GM12892 (cell line): ENCODE measurements at regions not wholly inside any gene's neighbourhood (a gene's known extent, or its start where the extent isn't known, plus 50 kb on each side); places are given as distances from the start of the nearest gene placed in this dataset.

Source experiments
- DNase-seq: peaks from one replicate; pipeline ENCODE4 v3.0.0; 2011; ENCODE audit not compliant: insufficient read length
- FAIRE-seq: peaks from 2 replicates; lab custom pipeline; 2011; peaks lifted over from hg19 to GRCh38; lab: Jason Lieb, UNC
- POLR2A ChIP-seq: IDR thresholded peaks from 2 replicates; pipeline ENCODE4 v1.6.1; 2011; ENCODE audit warnings: low read depth, low read length, control low read depth
- POLR2AphosphoS5 ChIP-seq: IDR thresholded peaks from 2 replicates; pipeline ENCODE4 v1.6.1; 2011; ENCODE audit warnings: low read depth, low read length, control low read depth
- TAF1 ChIP-seq: IDR thresholded peaks from 2 replicates; pipeline ENCODE4 v1.6.1; 2011; ENCODE audit warnings: low read depth, mild to moderate bottlenecking, control low read depth, low read length, borderline replicate concordance

GRCh38 chr2:157184161-157184895, 73.2 kb upstream of the GALNT5 start:
- TF ChIP-seq POLR2A (no peak), POLR2AphosphoS5 (no peak), TAF1 (no peak)
- FAIRE-seq (no peak), DNase-seq (no peak)

GRCh38 chr2:157185476-157186227, 71.9 kb upstream of the GALNT5 start:
- FAIRE-seq: no peak
- TF ChIP-seq TAF1 (no peak), POLR2A (no peak), POLR2AphosphoS5 (no peak)
- DNase-seq: no peak

GRCh38 chr2:157190151-157190550, 67.4 kb upstream of the GALNT5 start:
- no peak for DNase-seq
- TF ChIP-seq POLR2AphosphoS5 (no peak), TAF1 (no peak), POLR2A (no peak)
- no peak for FAIRE-seq

GRCh38 chr2:157191186-157191585, 66.3 kb upstream of the GALNT5 start:
- FAIRE-seq (no peak), DNase-seq (no peak)
- TF ChIP-seq TAF1 (no peak), POLR2AphosphoS5 (no peak), POLR2A (no peak)

- no peak for DNase-seq
- peak; percentile 17 for FAIRE-seq
- TF ChIP-seq TAF1 (no peak), POLR2A (no peak), POLR2AphosphoS5 (no peak)
Observed at GRCh38 chr2:157192445-157193423, 64.8 kb upstream of the GALNT5 start.

- FAIRE-seq (no peak), DNase-seq (no peak)
- TF ChIP-seq TAF1 (no peak), POLR2A (no peak), POLR2AphosphoS5 (no peak)
Observed at GRCh38 chr2:157193461-157193860, 64.0 kb upstream of the GALNT5 start.

- DNase-seq: no peak
- peak; percentile 50 for FAIRE-seq
Observed at GRCh38 chr2:157194097-157194688, 63.3 kb upstream of the GALNT5 start.

GRCh38 chr2:157194844-157195243, 62.7 kb upstream of the GALNT5 start:
- no peak for FAIRE-seq
- TF ChIP-seq TAF1 (no peak), POLR2A (no peak), POLR2AphosphoS5 (no peak)
- no peak for DNase-seq

More at GRCh38 chr2:157194097-157194688, 63.3 kb upstream of the GALNT5 start:
- TF ChIP-seq POLR2A: no peak
- no peak for TF ChIP-seq POLR2AphosphoS5
- TF ChIP-seq TAF1: no peak

- DNase-seq (no peak), FAIRE-seq (no peak)
- TF ChIP-seq POLR2AphosphoS5 (no peak), POLR2A (no peak), TAF1 (no peak)
Observed at GRCh38 chr2:157196956-157197355, 60.5 kb upstream of the GALNT5 start.

- DNase-seq (no peak), FAIRE-seq (no peak)
- no peak for TF ChIP-seq POLR2AphosphoS5
- no peak for TF ChIP-seq TAF1
- no peak for TF ChIP-seq POLR2A
Observed at GRCh38 chr2:157197848-157198247, 59.7 kb upstream of the GALNT5 start.

- FAIRE-seq: no peak
- DNase-seq: no peak
- TF ChIP-seq TAF1 (no peak), POLR2A (no peak), POLR2AphosphoS5 (no peak)
Observed at GRCh38 chr2:157203651-157204050, 53.9 kb upstream of the GALNT5 start.
